GM18907 (cell line): ENCODE measurements at regions not wholly inside any gene's neighbourhood (a gene's known extent, or its start where the extent isn't known, plus 50 kb on each side); places are given as distances from the start of the nearest gene placed in this dataset.
A peak's percentile ranks its signal among the peaks of the same experiment; 100 is the strongest.

Experiments
- ATAC-seq: cut with Tn5 transposase; IDR thresholded peaks from one replicate; pipeline ENCODE4 v1.9.1; 2021; ENCODE audit warnings: mild to moderate bottlenecking, moderate library complexity; ENCODE audit not compliant: unreplicated experiment

DNA sequence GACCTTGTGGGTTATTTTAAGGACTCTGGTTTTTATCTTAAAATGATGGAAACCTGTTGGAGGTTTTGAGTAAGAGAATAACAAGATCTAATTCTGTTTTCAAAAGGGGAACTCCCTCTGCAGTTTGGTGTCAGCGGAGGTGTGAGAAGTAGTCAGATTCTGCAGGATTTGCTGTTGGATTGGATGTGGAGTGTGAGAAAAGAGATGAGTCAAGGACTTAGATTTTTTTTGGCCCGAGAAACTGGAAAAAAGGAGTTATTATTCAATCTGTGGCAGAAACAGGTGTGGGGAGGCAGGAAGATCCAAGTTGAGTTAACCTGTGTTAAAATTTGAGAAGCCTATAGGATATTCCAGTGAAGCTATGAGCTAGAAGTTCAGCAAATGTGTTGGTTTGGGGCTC lies 337.2 kb upstream of the FANCL start:
- no peak for ATAC-seq

GRCh38 chr2:58574873-58575272 lies 333.7 kb upstream of the FANCL start:
- no peak for ATAC-seq

DNA sequence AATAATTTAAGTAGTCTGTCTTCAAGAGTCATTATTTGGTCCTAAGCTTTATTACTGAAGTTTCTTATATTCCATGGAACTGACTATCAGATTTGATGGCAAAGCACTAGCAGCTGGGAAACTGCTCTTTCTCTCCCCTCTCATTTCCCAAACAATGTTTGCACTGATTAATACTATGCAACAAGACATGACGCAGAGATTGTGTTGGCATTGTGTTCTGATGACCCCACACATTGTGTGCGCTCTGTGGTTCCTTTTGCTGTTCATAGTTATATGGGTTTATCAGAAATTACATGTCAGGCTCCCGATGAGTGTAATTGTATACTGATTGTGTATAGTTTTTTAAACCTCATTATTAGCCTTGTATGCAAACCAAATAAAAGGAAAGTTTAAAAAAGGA lies 331.6 kb upstream of the FANCL start:
- no peak for ATAC-seq

DNA sequence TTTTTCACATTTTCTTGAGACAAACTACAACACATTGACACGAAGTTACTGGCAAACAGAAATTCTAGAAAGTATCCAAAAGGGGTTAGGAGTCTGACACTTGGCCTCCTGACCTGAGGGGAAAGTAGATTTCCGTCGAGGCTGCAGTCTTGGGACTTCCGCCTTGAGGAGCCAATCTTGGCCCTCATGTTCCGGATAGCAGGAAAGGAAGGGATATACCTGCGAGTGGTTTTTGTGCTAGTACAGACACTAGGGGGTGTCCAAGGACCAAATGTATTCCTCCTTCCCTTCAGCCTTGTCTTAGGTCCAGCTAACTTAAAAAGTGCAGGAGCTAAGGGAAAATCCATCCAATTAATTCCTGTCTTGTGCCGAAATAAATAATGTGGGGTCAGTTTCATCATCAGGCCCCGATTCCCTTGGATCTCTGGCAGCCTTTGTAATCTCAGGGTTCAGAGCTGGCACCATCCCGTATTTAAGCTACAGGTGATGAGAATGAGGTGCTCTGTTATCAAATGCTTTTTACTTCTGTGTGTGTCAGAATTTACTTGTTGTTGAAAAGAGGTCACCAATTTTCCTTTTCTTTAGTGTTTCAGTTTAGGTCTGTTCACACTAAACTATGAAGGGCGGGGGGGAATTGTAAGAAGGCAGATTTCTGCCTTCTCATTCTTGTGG lies 330.2 kb upstream of the FANCL start:
- peak; percentile 95 for ATAC-seq

DNA sequence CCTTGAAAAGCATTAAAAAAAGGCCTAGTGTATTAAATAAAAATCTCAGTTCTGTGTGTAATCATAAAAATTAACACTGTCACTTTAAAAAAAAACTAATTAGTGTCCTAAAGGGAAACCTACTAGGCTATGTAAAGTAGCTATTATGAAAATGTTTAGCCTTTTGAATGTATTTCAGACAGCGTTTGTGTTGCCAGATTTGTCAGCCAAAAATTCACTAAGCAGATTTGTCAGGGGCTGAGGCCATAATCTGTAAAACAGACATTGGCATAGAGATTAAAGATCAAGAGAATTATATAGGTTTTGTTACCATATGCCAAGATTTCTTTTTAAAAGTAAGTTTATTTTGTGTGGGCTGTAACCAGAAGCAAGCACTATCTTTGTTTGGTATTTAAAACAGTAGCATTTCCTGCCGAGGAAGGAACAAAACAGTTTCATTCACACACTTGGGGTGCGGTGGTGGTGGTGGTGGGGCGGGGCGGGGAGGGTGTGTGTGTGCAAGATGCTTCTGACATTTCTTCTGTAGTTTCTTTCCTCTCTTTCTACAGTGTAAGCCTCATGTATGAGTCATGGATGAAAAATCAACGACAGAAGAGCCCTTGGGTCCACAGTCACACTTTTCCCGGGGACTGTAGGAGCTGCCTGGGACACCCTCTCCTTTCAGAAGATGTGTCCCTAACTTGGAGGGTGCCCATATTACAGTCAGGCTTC lies 328.5 kb upstream of the FANCL start:
- no peak for ATAC-seq

- no peak for ATAC-seq
These were observed 327.8 kb upstream of the FANCL start for GRCh38 chr2:58568901-58569300.

DNA sequence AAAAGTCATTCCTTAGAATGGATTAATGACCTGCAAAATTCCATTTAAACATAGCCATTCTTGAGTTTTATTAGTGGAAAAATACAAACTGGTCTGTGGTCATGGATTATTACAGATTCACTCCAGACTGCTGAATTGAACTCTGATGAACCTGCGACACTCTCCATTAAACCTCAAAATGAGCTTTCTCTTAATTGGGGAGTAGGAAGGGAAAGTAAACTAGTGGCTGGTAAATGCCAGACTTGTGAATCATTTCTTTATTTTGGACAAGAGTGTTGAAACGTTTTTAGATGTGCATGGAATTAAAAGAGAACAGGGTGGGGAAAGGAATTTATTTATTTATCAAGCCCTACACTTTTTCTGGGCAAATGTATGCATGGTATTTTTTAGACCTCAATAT lies 321.2 kb upstream of the FANCL start:
- no peak for ATAC-seq

DNA sequence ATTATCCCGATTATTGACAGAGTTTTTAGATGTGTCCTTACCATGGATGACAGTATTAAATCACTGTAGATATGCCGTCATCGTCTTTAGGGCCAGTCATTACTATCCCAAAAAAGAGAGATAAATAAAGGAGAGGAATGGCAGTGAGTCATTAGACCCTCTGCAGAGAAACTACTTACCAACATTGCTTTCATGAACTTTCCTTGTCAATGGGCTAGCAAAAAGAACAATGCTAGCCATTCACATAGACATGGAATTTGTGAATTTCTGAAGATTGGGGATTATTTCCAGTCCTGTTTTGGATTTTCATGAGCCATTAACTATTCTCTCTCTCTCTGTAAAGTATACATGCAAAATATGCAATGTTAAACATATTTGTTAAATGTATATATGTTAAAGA lies 319.4 kb upstream of the FANCL start:
- no peak for ATAC-seq

DNA sequence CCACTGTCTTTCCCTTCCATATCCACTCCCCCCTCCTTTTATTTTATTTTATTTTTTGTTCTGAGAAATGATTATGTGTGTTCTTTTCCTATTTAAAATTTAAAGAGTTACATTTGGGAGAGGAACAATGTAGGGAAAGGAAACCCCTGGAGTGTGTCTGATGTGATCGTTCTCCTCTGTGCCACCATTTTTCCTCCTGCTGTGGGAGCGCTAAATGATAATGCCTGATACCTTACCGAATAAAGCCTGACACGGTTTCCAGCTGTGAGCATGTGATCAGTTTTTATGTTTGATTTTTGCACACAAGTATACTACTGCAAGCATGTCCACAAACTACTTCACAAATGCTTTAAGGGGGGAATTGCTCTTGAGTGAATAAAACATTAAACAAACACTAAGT lies 317.8 kb upstream of the FANCL start:
- no peak for ATAC-seq

DNA sequence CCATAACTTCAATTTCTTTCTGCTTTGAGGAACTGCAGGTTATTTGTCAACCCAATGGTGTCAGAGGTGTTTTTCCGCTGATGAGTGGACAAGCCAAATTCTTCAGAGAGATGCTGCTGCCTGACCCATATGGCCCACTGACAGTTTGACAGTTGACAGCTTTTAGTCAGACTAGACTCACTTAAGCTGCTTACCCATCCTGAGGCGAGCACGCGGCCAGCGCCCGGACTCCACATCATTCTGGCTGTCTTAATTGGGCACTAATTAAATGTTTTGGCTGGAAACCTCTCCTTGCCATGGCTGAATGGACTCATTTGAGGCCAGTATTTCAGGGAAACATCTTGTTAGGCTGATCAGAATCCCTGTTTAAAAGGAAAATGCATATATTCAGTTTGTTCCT lies 316.1 kb upstream of the FANCL start:
- ATAC-seq, result no peak

GRCh38 chr2:58553937-58554336 lies 312.8 kb upstream of the FANCL start:
- ATAC-seq, result no peak

DNA sequence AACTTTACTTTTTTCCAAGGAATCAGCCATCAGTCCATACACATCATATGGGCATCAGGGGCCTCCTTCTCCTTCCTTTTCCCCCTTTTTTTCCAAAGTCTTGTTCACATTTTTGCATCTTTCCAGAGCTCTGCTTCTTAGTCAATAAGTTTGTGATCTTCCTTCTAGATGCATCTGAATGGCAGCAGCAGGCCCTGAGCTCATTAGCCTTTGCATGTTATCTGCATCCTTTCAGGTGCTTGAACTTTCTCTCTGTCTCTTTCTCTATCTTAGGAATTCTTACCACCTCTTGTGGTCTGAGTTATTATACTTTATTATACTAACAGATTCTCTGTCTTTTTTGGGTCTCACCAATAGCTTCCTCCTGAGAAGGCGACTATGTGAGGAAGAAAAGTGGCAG lies 312.4 kb upstream of the FANCL start:
- no peak for ATAC-seq

DNA sequence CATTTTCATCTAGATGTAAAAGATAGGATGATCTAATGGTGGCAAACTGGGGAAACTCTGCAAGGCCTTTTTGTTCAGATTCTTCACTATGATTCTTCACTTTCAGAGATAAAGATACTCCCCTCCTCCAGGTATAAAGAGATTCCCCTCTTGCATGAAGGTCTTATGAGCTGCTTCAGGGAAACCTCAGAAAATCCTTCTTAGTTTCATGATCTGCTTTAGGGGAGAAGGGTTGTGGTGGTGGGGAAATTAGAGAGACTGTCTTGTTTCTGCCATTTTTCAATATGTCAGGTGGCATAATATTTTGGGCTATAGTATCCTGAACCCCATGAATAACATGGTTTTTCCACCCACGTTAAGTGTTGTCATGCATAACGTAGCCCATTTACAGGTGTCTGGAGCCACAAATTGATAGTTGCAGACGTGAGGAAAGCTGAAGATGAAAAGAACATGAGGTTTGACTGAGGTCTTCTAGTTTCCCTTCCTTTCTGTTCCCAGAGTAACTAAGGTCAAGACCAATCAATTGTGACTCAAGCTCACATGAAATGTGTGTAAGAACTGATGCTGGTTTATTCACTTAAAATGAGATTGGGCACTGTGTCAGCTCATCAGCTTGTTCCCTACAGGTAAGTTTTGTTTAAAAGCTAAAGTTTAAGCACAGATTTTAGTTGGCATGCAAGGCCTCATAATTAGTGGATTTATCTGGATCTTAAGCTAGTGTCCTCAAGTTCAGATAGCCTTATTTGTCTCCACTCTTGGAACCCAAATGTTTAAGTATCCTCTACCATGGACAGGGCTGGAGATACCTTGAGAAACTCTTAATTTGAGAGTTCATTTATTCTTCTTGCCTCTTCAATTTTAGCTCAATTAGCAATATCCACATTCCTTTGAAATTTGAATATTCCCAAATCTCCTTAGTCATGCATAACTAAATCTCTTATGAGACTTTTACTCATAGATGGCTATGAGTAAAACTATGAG lies 304.5 kb upstream of the FANCL start:
- no peak for ATAC-seq

GRCh38 chr2:58543442-58543841 lies 302.3 kb upstream of the FANCL start:
- ATAC-seq, result no peak

DNA sequence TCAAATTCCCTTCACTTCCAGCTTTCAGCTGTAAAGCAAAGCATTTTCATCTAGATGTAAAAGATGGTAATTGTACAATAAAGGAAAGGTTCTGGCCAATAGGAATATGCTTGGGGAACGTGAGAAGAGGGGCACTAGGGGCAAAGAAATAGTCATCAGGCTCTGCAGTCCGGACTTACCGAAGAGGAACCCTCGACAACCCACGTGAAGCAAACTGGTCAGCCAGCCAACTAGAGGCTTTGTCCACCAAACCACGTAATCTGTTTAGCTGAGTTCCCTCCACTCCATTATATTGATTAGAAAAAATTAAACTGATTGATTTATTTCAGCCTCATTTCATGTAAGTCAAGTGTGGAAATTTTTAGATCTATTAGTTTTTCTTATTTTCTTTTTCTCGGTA lies 300.4 kb upstream of the FANCL start:
- no peak for ATAC-seq

GRCh38 chr2:58540681-58541080 lies 299.6 kb upstream of the FANCL start:
- ATAC-seq, result no peak

- ATAC-seq, result no peak
These were observed 298.8 kb upstream of the FANCL start for GRCh38 chr2:58539973-58540372.

DNA sequence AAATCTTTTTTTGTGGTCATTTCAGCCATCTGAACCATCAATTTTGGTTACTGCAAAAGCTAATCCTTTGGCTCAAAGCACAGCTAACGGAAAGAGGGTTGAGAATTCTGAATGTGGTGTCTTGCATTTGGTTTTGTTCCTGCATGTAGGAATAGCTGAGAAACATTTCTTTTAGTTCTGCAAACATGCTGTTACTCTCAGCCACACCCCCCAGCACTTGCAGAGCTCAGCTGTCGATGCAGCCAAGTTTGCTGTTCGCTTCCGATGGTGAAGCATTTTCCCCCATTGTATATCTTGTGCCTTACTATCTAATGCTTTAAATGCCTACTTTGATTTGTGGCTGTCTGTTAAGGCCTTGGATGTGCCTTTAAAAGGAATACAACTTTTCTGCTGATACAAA lies 294.9 kb upstream of the FANCL start:
- ATAC-seq, result no peak

GRCh38 chr2:58535182-58535581 lies 294.1 kb upstream of the FANCL start:
- no peak for ATAC-seq

DNA sequence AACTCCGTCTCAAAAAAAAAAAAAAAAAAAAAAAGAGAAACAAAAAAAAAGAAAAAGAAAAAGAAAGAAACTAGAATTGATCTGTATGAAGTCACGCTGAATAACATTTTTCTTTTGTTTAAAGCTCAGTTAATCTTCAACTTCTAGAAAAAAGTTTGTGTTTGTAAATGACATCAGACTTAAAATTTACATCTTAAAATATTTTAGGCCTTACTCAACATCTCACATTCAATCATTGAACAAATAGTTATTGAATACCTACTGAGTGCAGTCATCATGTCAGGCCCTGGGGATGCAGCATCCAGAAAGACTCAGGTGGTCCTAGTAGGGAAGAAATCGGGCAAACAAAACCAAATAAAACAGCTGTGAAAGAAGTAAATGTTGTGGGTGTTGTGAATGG lies 292.3 kb upstream of the FANCL start:
- no peak for ATAC-seq

- ATAC-seq, result no peak
These were observed 291.5 kb upstream of the FANCL start for GRCh38 chr2:58532641-58533040.

- no peak for ATAC-seq
These were observed 286.5 kb upstream of the FANCL start for GRCh38 chr2:58527647-58528046.
